ENCODE measurements at regions not wholly inside any gene's neighbourhood (a gene's known extent, or its start where the extent isn't known, plus 50 kb on each side); places are given as distances from the start of the nearest gene placed in this dataset.

DNA sequence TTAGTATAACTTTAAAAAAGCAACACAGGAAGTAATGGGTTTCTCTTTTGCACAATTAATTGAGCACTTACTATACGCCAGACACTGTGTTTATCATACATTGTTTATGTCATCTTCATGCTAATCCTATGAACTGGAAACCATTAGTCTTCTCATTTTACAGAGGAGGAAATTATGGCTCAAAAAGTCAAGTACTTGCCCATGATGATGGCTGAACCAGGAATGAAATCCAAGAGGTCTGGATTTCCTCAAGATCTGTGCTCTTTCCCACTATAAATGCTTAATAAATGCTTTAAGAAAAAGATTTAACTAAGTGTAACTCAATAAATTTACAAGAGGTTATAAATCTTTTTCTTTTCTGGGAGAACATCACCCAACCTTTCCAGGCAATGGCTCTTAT, 303.7 kb upstream of the RRP15 start:
- DNase-seq (ENCODE audit: low read depth, low spot score) (no peak), FAIRE-seq (no peak), ATAC-seq (no peak)
- H3K9me3 ChIP-seq (replicated peaks; ENCODE audit: control insufficient read depth, insufficient read depth, low read length) = no peaks in the 10 kb centered on the region
- no peaks in the 10 kb centered on the region for H3K79me2 ChIP-seq (ENCODE audit: control insufficient read depth, insufficient read depth, low read length)
- H3K4me2 ChIP-seq (ENCODE audit: control insufficient read depth, insufficient read depth) = no peak overlapping the region
- WGBS (ENCODE audit: insufficient coverage, insufficient replicate concordance, low lambda C conversion rate, missing lambda C conversion rate) = 0% methylated on average over 1 of the region's 1 CpG
- no peaks in the 10 kb centered on the region for H3K4me1 ChIP-seq (ENCODE audit: control insufficient read depth, insufficient read depth, low read length)
- no peaks in the 10 kb centered on the region for H4K20me1 ChIP-seq (ENCODE audit: control insufficient read depth, insufficient read depth)
- H2AFZ ChIP-seq (ENCODE audit: control insufficient read depth, low read depth, low read length) = no peak overlapping the region
- in situ Hi-C loops (cut with MboI) (no loop called here), intact Hi-C loops (cut with micrococcal nuclease; ENCODE audit: unreplicated experiment) (no loop called here)
- TF ChIP-seq, protein P1, sequence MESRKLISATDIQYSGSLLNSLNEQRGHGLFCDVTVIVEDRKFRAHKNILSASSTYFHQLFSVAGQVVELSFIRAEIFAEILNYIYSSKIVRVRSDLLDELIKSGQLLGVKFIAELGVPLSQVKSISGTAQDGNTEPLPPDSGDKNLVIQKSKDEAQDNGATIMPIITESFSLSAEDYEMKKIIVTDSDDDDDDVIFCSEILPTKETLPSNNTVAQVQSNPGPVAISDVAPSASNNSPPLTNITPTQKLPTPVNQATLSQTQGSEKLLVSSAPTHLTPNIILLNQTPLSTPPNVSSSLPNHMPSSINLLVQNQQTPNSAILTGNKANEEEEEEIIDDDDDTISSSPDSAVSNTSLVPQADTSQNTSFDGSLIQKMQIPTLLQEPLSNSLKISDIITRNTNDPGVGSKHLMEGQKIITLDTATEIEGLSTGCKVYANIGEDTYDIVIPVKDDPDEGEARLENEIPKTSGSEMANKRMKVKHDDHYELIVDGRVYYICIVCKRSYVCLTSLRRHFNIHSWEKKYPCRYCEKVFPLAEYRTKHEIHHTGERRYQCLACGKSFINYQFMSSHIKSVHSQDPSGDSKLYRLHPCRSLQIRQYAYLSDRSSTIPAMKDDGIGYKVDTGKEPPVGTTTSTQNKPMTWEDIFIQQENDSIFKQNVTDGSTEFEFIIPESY (IDR thresholded peaks at IDR 0.05) = no peak
- TF ChIP-seq, protein P2, sequence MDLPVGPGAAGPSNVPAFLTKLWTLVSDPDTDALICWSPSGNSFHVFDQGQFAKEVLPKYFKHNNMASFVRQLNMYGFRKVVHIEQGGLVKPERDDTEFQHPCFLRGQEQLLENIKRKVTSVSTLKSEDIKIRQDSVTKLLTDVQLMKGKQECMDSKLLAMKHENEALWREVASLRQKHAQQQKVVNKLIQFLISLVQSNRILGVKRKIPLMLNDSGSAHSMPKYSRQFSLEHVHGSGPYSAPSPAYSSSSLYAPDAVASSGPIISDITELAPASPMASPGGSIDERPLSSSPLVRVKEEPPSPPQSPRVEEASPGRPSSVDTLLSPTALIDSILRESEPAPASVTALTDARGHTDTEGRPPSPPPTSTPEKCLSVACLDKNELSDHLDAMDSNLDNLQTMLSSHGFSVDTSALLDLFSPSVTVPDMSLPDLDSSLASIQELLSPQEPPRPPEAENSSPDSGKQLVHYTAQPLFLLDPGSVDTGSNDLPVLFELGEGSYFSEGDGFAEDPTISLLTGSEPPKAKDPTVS (IDR thresholded peaks at IDR 0.05; ENCODE audit: low read depth, low read length) = no peak
- TF ChIP-seq TCF12 (IDR thresholded peaks at IDR 0.05; ENCODE audit: low read depth, low read length) = no peak
- no peak for TF ChIP-seq ZNF622 (IDR thresholded peaks at IDR 0.05)
- TF ChIP-seq HDAC2 (IDR thresholded peaks at IDR 0.05) = no peak
- no peak overlapping the region for H3K4me3 ChIP-seq
- H3K27ac ChIP-seq (ENCODE audit: control insufficient read depth, insufficient read depth) = no peak overlapping the region
- no peaks in the 10 kb centered on the region for H3K36me3 ChIP-seq (ENCODE audit: control insufficient read depth in 2 of 2, insufficient read depth in 2 of 2, low read length in 1 of 2)
- ChIA-PET POLR2A (no interaction called here), CTCF (no interaction called here), RAD21 (ENCODE audit: unreplicated experiment) (no interaction called here), SMC1A (ENCODE audit: uncharacterized antibody, unreplicated experiment) (no interaction called here)
- no TSS peak for BruUV-seq (replicated peaks)
- no peaks in the 10 kb centered on the region for H3K27me3 ChIP-seq (replicated peaks in 1 of 2; ENCODE audit: control insufficient read depth in 2 of 2, insufficient read depth in 2 of 2, low read length in 1 of 2)
- H3K9ac ChIP-seq (ENCODE audit: control insufficient read depth, insufficient read depth, low read length) = no peak overlapping the region
